T1000 (cell line): ENCODE measurements at regions not wholly inside any gene's neighbourhood (a gene's known extent, or its start where the extent isn't known, plus 50 kb on each side); places are given as distances from the start of the nearest gene placed in this dataset.

Experiments
- DNase-seq: peaks from one replicate; lab custom pipeline; 2025; ENCODE audit warnings: mixed read lengths; lab: John Stamatoyannopoulos, UW

GRCh38 chr2:23238011-23238657, 146.8 kb upstream of the KLHL29 start:
- DNase-seq = no peak

- DNase-seq = no peak
These were observed 145.6 kb upstream of the KLHL29 start for GRCh38 chr2:23239374-23239773.

GRCh38 chr2:23241121-23241520, 143.9 kb upstream of the KLHL29 start:
- no peak for DNase-seq

GRCh38 chr2:23241611-23242245, 143.3 kb upstream of the KLHL29 start:
- DNase-seq = no peak

- DNase-seq = no peak
These were observed 141.8 kb upstream of the KLHL29 start for GRCh38 chr2:23243073-23243659.

- DNase-seq = no peak
These were observed 140.4 kb upstream of the KLHL29 start for GRCh38 chr2:23244617-23245016.

GRCh38 chr2:23246992-23247683, 137.8 kb upstream of the KLHL29 start:
- DNase-seq = no peak

- DNase-seq = no peak
These were observed 136.3 kb upstream of the KLHL29 start for GRCh38 chr2:23248667-23249066.

GRCh38 chr2:23249348-23249747, 135.6 kb upstream of the KLHL29 start:
- no peak for DNase-seq

GRCh38 chr2:23250371-23250770, 134.6 kb upstream of the KLHL29 start:
- no peak for DNase-seq

- DNase-seq = no peak
These were observed 128.3 kb upstream of the KLHL29 start for GRCh38 chr2:23256643-23257042.

- DNase-seq = no peak
These were observed 124.4 kb upstream of the KLHL29 start for GRCh38 chr2:23260621-23261020.

GRCh38 chr2:23268467-23269263, 116.3 kb upstream of the KLHL29 start:
- no peak for DNase-seq

GRCh38 chr2:23269747-23270146, 115.2 kb upstream of the KLHL29 start:
- no peak for DNase-seq

- no peak for DNase-seq
These were observed 114.2 kb upstream of the KLHL29 start for GRCh38 chr2:23270810-23271209.

GRCh38 chr2:23271230-23271629, 113.7 kb upstream of the KLHL29 start:
- DNase-seq = no peak

- DNase-seq = no peak
These were observed 111.2 kb upstream of the KLHL29 start for GRCh38 chr2:23273786-23274185.

GRCh38 chr2:23280401-23280800, 104.6 kb upstream of the KLHL29 start:
- no peak for DNase-seq

- DNase-seq = no peak
These were observed 101.3 kb upstream of the KLHL29 start for GRCh38 chr2:23283653-23284052.

GRCh38 chr2:23285091-23285800, 99.7 kb upstream of the KLHL29 start:
- DNase-seq = no peak

- DNase-seq = no peak
These were observed 98.8 kb upstream of the KLHL29 start for GRCh38 chr2:23286031-23286757.
